ENCODE measurements at regions not wholly inside any gene's neighbourhood (a gene's known extent, or its start where the extent isn't known, plus 50 kb on each side); places are given as distances from the start of the nearest gene placed in this dataset.

DNA sequence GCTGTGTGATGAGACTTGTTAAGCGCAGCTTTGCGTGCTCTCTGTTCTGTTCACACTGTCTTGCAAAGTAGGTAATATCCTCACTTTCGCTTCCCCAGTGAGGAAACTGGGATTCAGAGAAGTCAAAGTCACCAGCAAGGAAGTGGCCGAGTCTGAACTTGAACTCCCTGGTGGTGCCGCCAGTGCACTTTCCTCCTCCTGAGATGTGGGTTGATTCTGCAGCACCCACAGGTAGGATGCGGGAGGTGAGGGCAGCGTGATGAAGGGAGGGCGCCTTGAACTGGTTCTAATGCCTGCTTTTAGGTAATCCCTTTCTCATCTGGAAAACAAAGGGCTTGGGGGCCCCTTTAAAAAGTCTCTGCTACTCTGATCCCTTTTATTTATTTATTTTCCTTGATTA is 54.9 kb upstream of the IGF1 start:
- ATAC-seq, result no peak
- no peak overlapping the region for H3K27ac ChIP-seq
- H3K27me3 ChIP-seq, result peaks cover 3% of the 10 kb centered on the region
- H3K4me3 ChIP-seq, result no peak overlapping the region
- H3K4me1 ChIP-seq, result no peaks in the 10 kb centered on the region
- WGBS, 2 donors (ENCODE audit: low coverage in 1 of 2), result 77 to 88% methylated on average over 6 to 7 of the region's 8 CpGs
- TF ChIP-seq, protein P1, sequence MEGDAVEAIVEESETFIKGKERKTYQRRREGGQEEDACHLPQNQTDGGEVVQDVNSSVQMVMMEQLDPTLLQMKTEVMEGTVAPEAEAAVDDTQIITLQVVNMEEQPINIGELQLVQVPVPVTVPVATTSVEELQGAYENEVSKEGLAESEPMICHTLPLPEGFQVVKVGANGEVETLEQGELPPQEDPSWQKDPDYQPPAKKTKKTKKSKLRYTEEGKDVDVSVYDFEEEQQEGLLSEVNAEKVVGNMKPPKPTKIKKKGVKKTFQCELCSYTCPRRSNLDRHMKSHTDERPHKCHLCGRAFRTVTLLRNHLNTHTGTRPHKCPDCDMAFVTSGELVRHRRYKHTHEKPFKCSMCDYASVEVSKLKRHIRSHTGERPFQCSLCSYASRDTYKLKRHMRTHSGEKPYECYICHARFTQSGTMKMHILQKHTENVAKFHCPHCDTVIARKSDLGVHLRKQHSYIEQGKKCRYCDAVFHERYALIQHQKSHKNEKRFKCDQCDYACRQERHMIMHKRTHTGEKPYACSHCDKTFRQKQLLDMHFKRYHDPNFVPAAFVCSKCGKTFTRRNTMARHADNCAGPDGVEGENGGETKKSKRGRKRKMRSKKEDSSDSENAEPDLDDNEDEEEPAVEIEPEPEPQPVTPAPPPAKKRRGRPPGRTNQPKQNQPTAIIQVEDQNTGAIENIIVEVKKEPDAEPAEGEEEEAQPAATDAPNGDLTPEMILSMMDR (IDR thresholded peaks at IDR 0.05), result no peak
- TF ChIP-seq EP300 (IDR thresholded peaks at IDR 0.05) (no peak), POLR2AphosphoS5 (IDR thresholded peaks at IDR 0.05) (no peak), POLR2A (IDR thresholded peaks at IDR 0.05) (no peak)
- no peaks in the 10 kb centered on the region for H3K36me3 ChIP-seq
- H3K9me3 ChIP-seq, result no peaks in the 10 kb centered on the region

DNA sequence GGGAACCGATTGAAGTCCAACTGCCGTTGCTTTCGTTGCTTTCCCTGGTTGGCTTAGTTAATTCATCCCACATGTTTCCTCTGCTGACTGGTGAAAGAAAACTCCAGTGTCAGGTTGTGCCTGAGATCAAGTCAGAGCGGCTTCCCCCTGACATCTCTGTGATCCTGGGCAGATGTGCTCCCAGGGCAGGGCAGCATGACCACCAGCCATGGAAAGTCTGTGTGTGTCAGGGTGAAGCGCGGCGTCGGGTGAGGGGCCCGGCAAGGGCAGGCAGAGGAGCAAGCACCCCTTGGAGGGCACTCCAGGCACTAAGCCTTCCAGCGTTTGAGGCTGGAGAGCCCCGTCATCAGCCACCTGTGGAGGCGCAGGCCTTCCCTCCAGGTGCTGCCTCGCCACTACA is 54.5 kb upstream of the IGF1 start:
- H3K9me3 ChIP-seq, result no peaks in the 10 kb centered on the region
- WGBS, 2 donors (ENCODE audit: low coverage in 1 of 2), result 70 to 90% methylated on average over 2 of the region's 13 CpGs
- H3K4me1 ChIP-seq, result no peaks in the 10 kb centered on the region
- no peak for ATAC-seq
- TF ChIP-seq EP300 (IDR thresholded peaks at IDR 0.05) (no peak), POLR2AphosphoS5 (IDR thresholded peaks at IDR 0.05) (no peak), POLR2A (IDR thresholded peaks at IDR 0.05) (no peak)
- TF ChIP-seq, protein P1 (IDR thresholded peaks at IDR 0.05), result no peak
- no peak overlapping the region for H3K4me3 ChIP-seq
- no peaks in the 10 kb centered on the region for H3K36me3 ChIP-seq
- H3K27ac ChIP-seq, result no peak overlapping the region
- peaks cover 3% of the 10 kb centered on the region for H3K27me3 ChIP-seq

DNA sequence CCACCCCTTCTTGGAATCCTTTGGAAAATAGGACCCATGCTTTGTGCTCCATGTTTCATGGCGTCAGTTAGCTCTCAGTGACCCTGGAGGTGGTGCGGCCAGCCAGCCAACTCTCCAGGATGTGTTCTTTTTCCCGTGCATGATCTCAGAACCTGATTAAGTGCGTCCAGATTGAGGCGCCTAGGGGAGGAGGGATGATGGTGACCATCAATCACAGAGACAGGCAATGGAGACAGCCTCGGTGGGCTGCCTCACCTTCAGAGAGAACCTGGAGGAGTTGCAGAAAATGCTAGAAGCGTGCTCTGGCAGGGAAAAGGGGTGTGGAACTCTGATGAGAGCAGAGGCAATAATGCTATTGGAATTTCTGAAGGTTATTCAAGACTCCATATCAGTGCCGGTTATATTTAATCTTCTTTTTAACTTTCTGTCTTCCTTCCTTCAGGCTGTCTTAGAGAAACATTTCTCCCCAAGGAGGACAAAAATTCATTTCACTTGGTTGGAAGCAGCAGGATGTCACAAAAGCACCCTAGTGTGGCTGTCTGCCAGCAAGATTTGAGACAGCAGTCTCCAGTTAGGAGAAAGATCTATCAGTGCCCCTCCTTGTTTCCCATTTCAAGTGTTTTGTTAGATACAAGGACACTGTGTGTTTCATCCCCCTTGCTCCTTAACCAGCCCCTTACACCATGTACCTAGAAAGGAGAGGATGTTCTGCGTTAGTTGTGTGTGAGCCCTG is 53.3 kb upstream of the IGF1 start:
- Histone ChIP-seq H3K4me3 (no peak overlapping the region), H3K27ac (no peak overlapping the region), H3K36me3 (no peaks in the 10 kb centered on the region), H3K27me3 (peaks cover 3% of the 10 kb centered on the region), H3K4me1 (no peaks in the 10 kb centered on the region), H3K9me3 (no peaks in the 10 kb centered on the region)
- WGBS, 2 donors (ENCODE audit: low coverage in 1 of 2), result 58 to 70% methylated on average over 5 to 8 of the region's 9 CpGs
- ATAC-seq, result no peak
- no peak for TF ChIP-seq EP300 (IDR thresholded peaks at IDR 0.05)
- TF ChIP-seq POLR2A (IDR thresholded peaks at IDR 0.05), result no peak
- TF ChIP-seq, protein P1 (IDR thresholded peaks at IDR 0.05), result no peak
- TF ChIP-seq POLR2AphosphoS5 (IDR thresholded peaks at IDR 0.05), result no peak

Data from gastroesophageal sphincter (tissue), 4 donors.